H1 (cell line): ENCODE measurements at regions not wholly inside any gene's neighbourhood (a gene's known extent, or its start where the extent isn't known, plus 50 kb on each side); places are given as distances from the start of the nearest gene placed in this dataset.

ENCODE experiments used
- CTCF ChIA-PET: fragments of 300-600 bp; sonication (Branson Sonifier 250); formaldehyde crosslinking; loops from one replicate; lab custom pipeline; 2021; ENCODE audit not compliant: partially characterized antibody; lab: Charles Lee
- POLR2A ChIA-PET: fragments of 300-600 bp; sonication (Branson Sonifier 250); formaldehyde crosslinking; loops from one replicate; lab custom pipeline; 2021; ENCODE audit warnings: inconsistent platforms; ENCODE audit not compliant: partially characterized antibody; lab: Charles Lee
- DNase-seq, 2 experiments: peaks; one replicate each; pipeline versions ENCODE4 v3.0.0 to v3.0.0-alpha.2; 2010 to 2022; ENCODE audit warnings: low spot score in 2 of 2, low read depth in 1 of 2, mixed read lengths in 1 of 2
- FAIRE-seq: peaks from 2 replicates; lab custom pipeline; 2011; peaks lifted over from hg19 to GRCh38; lab: Jason Lieb, UNC
- H2AFZ ChIP-seq: 2 replicates; pipeline ENCODE4 v1.8.1; 2012; ENCODE audit warnings: low read length, inconsistent platforms
- H2AK5ac ChIP-seq: 2 replicates; pipeline ENCODE4 v1.6.1; 2013; ENCODE audit warnings: low read depth, low read length
- H2BK120ac ChIP-seq: replicated peaks from 2 replicates; pipeline ENCODE3; 2013; ENCODE audit warnings: low read depth, low read length, inconsistent platforms
- H2BK12ac ChIP-seq: 2 replicates; pipeline ENCODE4 v1.6.1; 2013; ENCODE audit warnings: low read depth, low read length
- H2BK15ac ChIP-seq: 2 replicates; pipeline ENCODE4 v1.6.1; 2013; ENCODE audit warnings: low read length
- H2BK20ac ChIP-seq: 2 replicates; pipeline ENCODE4 v1.6.1; 2013; ENCODE audit warnings: low read length
- H2BK5ac ChIP-seq: 2 replicates; pipeline ENCODE4 v1.6.1; 2013; ENCODE audit warnings: low read depth, low read length
- H3K14ac ChIP-seq: 2 replicates; pipeline ENCODE4 v1.6.1; 2013; ENCODE audit warnings: inconsistent platforms; ENCODE audit not compliant: insufficient read length
- H3K18ac ChIP-seq: 2 replicates; pipeline ENCODE4 v1.6.1; 2013; ENCODE audit warnings: low read length; ENCODE audit errors: extremely low read depth
- H3K23ac ChIP-seq: 2 replicates; pipeline ENCODE4 v1.6.1; 2013; ENCODE audit warnings: inconsistent platforms; ENCODE audit not compliant: insufficient read length
- H3K23me2 ChIP-seq: 2 replicates; pipeline ENCODE4 v1.6.1; 2013; ENCODE audit warnings: low read depth, low read length
- H3K27ac ChIP-seq: 2 replicates; pipeline ENCODE4 v1.6.1; 2011; ENCODE audit warnings: low read depth, low read length, inconsistent platforms
- H3K27me3 ChIP-seq, 4 experiments: replicated peaks in 1 of 4; 1 replicate in 1 of 4; 2 replicates in 3 of 4; pipeline versions ENCODE4 v1.6.1 to v1.8.1; 2011 to 2013; ENCODE audit warnings: low read length in 3 of 4, mild to moderate bottlenecking in 3 of 4, inconsistent platforms in 2 of 4, mixed read lengths in 2 of 4, moderate library complexity in 1 of 4; ENCODE audit not compliant: control insufficient read depth in 3 of 4, insufficient read depth in 3 of 4; ENCODE audit errors: extremely low read depth in 1 of 4
- H3K36me3 ChIP-seq, 4 experiments: 2 replicates each; pipeline versions ENCODE4 v1.6.1 to v1.8.1; 2011 to 2013; ENCODE audit warnings: mild to moderate bottlenecking in 4 of 4, low read length in 3 of 4, moderate library complexity in 2 of 4, control low read depth in 1 of 4, inconsistent platforms in 1 of 4; ENCODE audit not compliant: insufficient read depth in 4 of 4, control insufficient read depth in 2 of 4
- H3K4ac ChIP-seq: replicated peaks from 2 replicates; pipeline ENCODE3; 2013; ENCODE audit warnings: low read length, low read depth, mixed read lengths, inconsistent platforms; ENCODE audit not compliant: insufficient read length
- H3K4me1 ChIP-seq, 4 experiments: replicated peaks in 1 of 4; 1 replicate in 1 of 4; 2 replicates in 3 of 4; pipeline versions ENCODE4 v1.6.1 to v1.8.1; 2011 to 2013; ENCODE audit warnings: low read length in 3 of 4, inconsistent platforms in 2 of 4, mixed read lengths in 1 of 4; ENCODE audit not compliant: insufficient read depth in 4 of 4, control insufficient read depth in 3 of 4
- H3K4me2 ChIP-seq, 2 experiments: 2 replicates each; pipeline versions ENCODE4 v1.6.1 to v1.8.1; 2011 to 2013; ENCODE audit warnings: low read depth in 2 of 2, low read length in 2 of 2, control low read depth in 1 of 2, inconsistent platforms in 1 of 2, mild to moderate bottlenecking in 1 of 2; ENCODE audit not compliant: insufficient read depth in 1 of 2
- H3K4me3 ChIP-seq, 4 experiments: fragments of 200-600, 300-600 bp in 1 of 4; sonication (generic), shearing (Covaris generic), sonication (Bioruptor Twin) in 1 of 4; 2 replicates each; pipeline versions ENCODE4 v1.5.1 to v1.8.1; 2011 to 2016; ENCODE audit warnings: low read length in 4 of 4, low read depth in 3 of 4, control low read depth in 2 of 4, inconsistent platforms in 2 of 4, mild to moderate bottlenecking in 2 of 4, mixed read lengths in 1 of 4, moderate library complexity in 1 of 4; ENCODE audit not compliant: insufficient read depth in 2 of 4; ENCODE audit errors: extremely low read depth in 1 of 4
- H3K56ac ChIP-seq: replicated peaks from 2 replicates; pipeline ENCODE3; 2013; ENCODE audit warnings: low read depth, mild to moderate bottlenecking, mixed read lengths, low read length, inconsistent platforms; ENCODE audit not compliant: insufficient read length
- H3K79me1 ChIP-seq: 2 replicates; pipeline ENCODE4 v1.6.1; 2013; ENCODE audit warnings: low read depth, low read length, control low read depth
- H3K79me2 ChIP-seq, 2 experiments: 2 replicates each; pipeline versions ENCODE4 v1.6.1 to v1.8.1; 2012 to 2013; ENCODE audit warnings: low read length in 2 of 2, mild to moderate bottlenecking in 2 of 2, inconsistent platforms in 1 of 2; ENCODE audit not compliant: insufficient read depth in 2 of 2, control insufficient read depth in 1 of 2
- H3K9ac ChIP-seq, 4 experiments: replicated peaks in 1 of 4; 1 replicate in 1 of 4; 2 replicates in 3 of 4; pipeline versions ENCODE4 v1.6.1 to v1.8.1; 2011 to 2013; ENCODE audit warnings: low read depth in 3 of 4, low read length in 3 of 4, control low read depth in 2 of 4, mild to moderate bottlenecking in 2 of 4, moderate library complexity in 2 of 4, inconsistent platforms in 1 of 4; ENCODE audit errors: extremely low read depth in 1 of 4
- H3K9me3 ChIP-seq, 2 experiments: 2 replicates each; pipeline versions ENCODE4 v1.6.1 to v1.8.1; 2012 to 2013; ENCODE audit warnings: mild to moderate bottlenecking in 2 of 2, moderate library complexity in 2 of 2, control low read depth in 1 of 2, inconsistent platforms in 1 of 2, low read depth in 1 of 2, low read length in 1 of 2, mixed read lengths in 1 of 2; ENCODE audit not compliant: insufficient read depth in 2 of 2
- H4K20me1 ChIP-seq, 2 experiments: replicated peaks in 1 of 2; 2 replicates each; pipeline versions ENCODE3 to v1.8.1; 2011 to 2013; ENCODE audit warnings: inconsistent platforms in 2 of 2, low read length in 2 of 2, mild to moderate bottlenecking in 1 of 2; ENCODE audit not compliant: insufficient read depth in 2 of 2, control insufficient read depth in 1 of 2
- H4K5ac ChIP-seq: 2 replicates; pipeline ENCODE4 v1.6.1; 2013; ENCODE audit warnings: low read length, low read depth, mixed read lengths, inconsistent platforms; ENCODE audit not compliant: insufficient read length
- H4K8ac ChIP-seq: 2 replicates; pipeline ENCODE4 v1.8.0; 2013; ENCODE audit warnings: mild to moderate bottlenecking, moderate library complexity, low read length, inconsistent platforms; ENCODE audit not compliant: insufficient read depth; ENCODE audit errors: extremely low read depth
- H4K91ac ChIP-seq: replicated peaks from 2 replicates; pipeline ENCODE3; 2013; ENCODE audit warnings: low read length, mixed read lengths, inconsistent platforms; ENCODE audit not compliant: insufficient read length
- BCL11A ChIP-seq, 2 experiments: IDR thresholded peaks; one replicate each; pipeline ENCODE4 v1.6.1; 2011; ENCODE audit warnings: low read depth in 2 of 2, low read length in 2 of 2, mild to moderate bottlenecking in 2 of 2
- BRCA1 ChIP-seq: IDR thresholded peaks from 2 replicates; pipeline ENCODE4 v1.6.1; 2012; ENCODE audit warnings: low read depth, low read length, improper control_type of control experiment
- CBX5 ChIP-seq: fragments of 300-800, 300-1000 bp; sonication (generic); IDR thresholded peaks from 2 replicates; pipeline ENCODE4 v1.7.1; 2016; ENCODE audit warnings: antibody characterized with exemption, low read length, low read depth
- CTBP2 ChIP-seq: IDR thresholded peaks from 2 replicates; pipeline ENCODE4 v1.7.0; 2011; ENCODE audit warnings: borderline replicate concordance, mild to moderate bottlenecking, moderate library complexity, mixed read lengths, low read length; ENCODE audit not compliant: insufficient read depth, insufficient read length
- E2F6 ChIP-seq: IDR thresholded peaks from 2 replicates; pipeline ENCODE4 v1.6.1; 2012; ENCODE audit warnings: inconsistent platforms
- GTF2F1 ChIP-seq: IDR thresholded peaks from 2 replicates; pipeline ENCODE4 v1.6.1; 2012; ENCODE audit warnings: low read depth, low read length, improper control_type of control experiment, borderline replicate concordance
- KDM1A ChIP-seq: fragments of 200-600, 300-600 bp; sonication (generic); IDR thresholded peaks from 2 replicates; pipeline ENCODE4 v1.7.1; 2016; ENCODE audit warnings: mild to moderate bottlenecking, low read length, borderline replicate concordance
- RBBP5 ChIP-seq: IDR thresholded peaks from 2 replicates; pipeline ENCODE4 v1.7.1; 2012; ENCODE audit warnings: low read depth, mild to moderate bottlenecking, inconsistent platforms, low read length, moderate library complexity, borderline replicate concordance
- RNF2 ChIP-seq: fragments of 200-900, 300-1000 bp; sonication (generic); IDR thresholded peaks from 2 replicates; pipeline ENCODE4 v1.7.1; 2016; ENCODE audit warnings: borderline replicate concordance, low read depth, mild to moderate bottlenecking, antibody characterized with exemption, low read length; ENCODE audit not compliant: poor library complexity, severe bottlenecking; ENCODE audit errors: missing control alignments
- RXRA ChIP-seq: IDR thresholded peaks from 2 replicates; pipeline ENCODE4 v1.6.1; 2011; ENCODE audit warnings: low read depth, mild to moderate bottlenecking, low read length, moderate library complexity; ENCODE audit not compliant: insufficient read depth
- SP2 ChIP-seq: IDR thresholded peaks from 2 replicates; pipeline ENCODE4 v1.6.1; 2012; ENCODE audit warnings: mild to moderate bottlenecking, low read length, inconsistent platforms
- TAF1 ChIP-seq: IDR thresholded peaks from 2 replicates; pipeline ENCODE4 v1.6.1; 2011; ENCODE audit warnings: mild to moderate bottlenecking, low read depth, low read length
- TBP ChIP-seq: IDR thresholded peaks from 2 replicates; pipeline ENCODE4 v1.6.1; 2011; ENCODE audit warnings: low read depth, low read length, improper control_type of control experiment
- YY1 ChIP-seq: IDR thresholded peaks from 2 replicates; pipeline ENCODE4 v1.6.1; 2011; ENCODE audit warnings: low read depth, mild to moderate bottlenecking, low read length
- WGBS, 2 experiments: shearing (Covaris generic) in 1 of 2; methylation state at CpG; one replicate each; pipeline versions ENCODE4 v1.1.6 to v1.1.7; 2013 to 2015; ENCODE audit warnings: low lambda C conversion rate in 2 of 2, mixed read lengths in 2 of 2, inconsistent platforms in 1 of 2, low coverage in 1 of 2, missing lambda C conversion rate in 1 of 2; ENCODE audit not compliant: insufficient replicate concordance in 2 of 2, insufficient coverage in 1 of 2, insufficient read length in 1 of 2; ENCODE audit errors: extremely low coverage in 1 of 2, missing lambda C conversion rate in 1 of 2; 5-methylcytosine and 5-hydroxymethylcytosine counted together

- CTCF ChIA-PET, result no interaction called here
- Histone ChIP-seq H2BK15ac (no peak overlapping the region), H3K36me3 (no peaks in the 10 kb centered on the region), H3K79me1 (no peaks in the 10 kb centered on the region), H3K27ac (no peak overlapping the region), H3K9ac (no peak overlapping the region), H2BK12ac (no peak overlapping the region), H4K20me1 (no peaks in the 10 kb centered on the region), H4K8ac (no peak overlapping the region), H3K4me3 (no peak overlapping the region), H2AFZ (no peak overlapping the region), H3K18ac (no peak overlapping the region), H3K4me1 (no peaks in the 10 kb centered on the region), H3K14ac (no peak overlapping the region), H3K23ac (no peak overlapping the region), H3K23me2 (no peaks in the 10 kb centered on the region), H4K5ac (no peak overlapping the region), H3K4me2 (no peak overlapping the region), H4K91ac (no peak overlapping the region), H3K79me2 (no peaks in the 10 kb centered on the region), H2AK5ac (no peak overlapping the region), H2BK5ac (no peak overlapping the region), H2BK120ac (no peak overlapping the region), H2BK20ac (no peak overlapping the region), H3K9me3 (no peaks in the 10 kb centered on the region), H3K27me3 (no peaks in the 10 kb centered on the region), H3K4ac (no peak overlapping the region), H3K56ac (no peak overlapping the region)
- FAIRE-seq (no peak), DNase-seq (no peak)
- WGBS, 2 experiments, result 98% methylated on average over 4 of the region's 4 CpGs; no CpG with 5 or more reads in 1 of the 2 experiments
- POLR2A ChIA-PET, result no interaction called here
- TF ChIP-seq KDM1A (no peak), E2F6 (no peak), TAF1 (no peak), TBP (no peak), YY1 (no peak), RBBP5 (no peak), BRCA1 (no peak), CTBP2 (no peak), RXRA (no peak), SP2 (no peak), CBX5 (no peak), RNF2 (no peak), GTF2F1 (no peak), BCL11A (IDR thresholded peaks at IDR 0.05; ENCODE audit: low read depth in 2 of 2, low read length in 2 of 2) (no peak)
Observed at GRCh38 chr6:7469696-7470095, 71.8 kb upstream of the DSP start.
